T-helper 17 cell (primary cell): ENCODE measurements at regions not wholly inside any gene's neighbourhood (a gene's known extent, or its start where the extent isn't known, plus 50 kb on each side); places are given as distances from the start of the nearest gene placed in this dataset.
A peak's percentile ranks its signal among the peaks of the same experiment; 100 is the strongest.

Experiments
- ATAC-seq: fragments of 150-1000 bp; cut with Tn5 transposase; 2 replicates; pipeline ENCODE4 v1.10.0; 2021; ENCODE audit warnings: mild to moderate bottlenecking, moderate library complexity
- DNase-seq, 3 donors: peaks; one replicate each; pipeline versions ENCODE4 v3.0.0 to v3.0.0-alpha.2; 2020 to 2021
- H3K9me3 ChIP-seq: one replicate; pipeline ENCODE4 v1.7.0; 2013; ENCODE audit warnings: low read length, mild to moderate bottlenecking; ENCODE audit not compliant: control insufficient read depth, poor library complexity, severe bottlenecking
- H3K27ac Mint-ChIP-seq: one replicate; pipeline ENCODE4 v1.8.0; 2022; ENCODE audit warnings: mild to moderate bottlenecking, moderate library complexity, mixed read lengths
- H3K27me3 Mint-ChIP-seq: one replicate; pipeline ENCODE4 v1.8.0; 2022; ENCODE audit warnings: mixed read lengths
- H3K36me3 Mint-ChIP-seq: one replicate; pipeline ENCODE4 v1.8.0; 2022; ENCODE audit warnings: low read depth, mixed read lengths
- H3K4me1 Mint-ChIP-seq: one replicate; pipeline ENCODE4 v1.8.0; 2022; ENCODE audit warnings: mild to moderate bottlenecking, mixed read lengths
- H3K4me3 Mint-ChIP-seq: one replicate; pipeline ENCODE4 v1.8.0; 2022; ENCODE audit warnings: mild to moderate bottlenecking, moderate library complexity, mixed read lengths

DNA sequence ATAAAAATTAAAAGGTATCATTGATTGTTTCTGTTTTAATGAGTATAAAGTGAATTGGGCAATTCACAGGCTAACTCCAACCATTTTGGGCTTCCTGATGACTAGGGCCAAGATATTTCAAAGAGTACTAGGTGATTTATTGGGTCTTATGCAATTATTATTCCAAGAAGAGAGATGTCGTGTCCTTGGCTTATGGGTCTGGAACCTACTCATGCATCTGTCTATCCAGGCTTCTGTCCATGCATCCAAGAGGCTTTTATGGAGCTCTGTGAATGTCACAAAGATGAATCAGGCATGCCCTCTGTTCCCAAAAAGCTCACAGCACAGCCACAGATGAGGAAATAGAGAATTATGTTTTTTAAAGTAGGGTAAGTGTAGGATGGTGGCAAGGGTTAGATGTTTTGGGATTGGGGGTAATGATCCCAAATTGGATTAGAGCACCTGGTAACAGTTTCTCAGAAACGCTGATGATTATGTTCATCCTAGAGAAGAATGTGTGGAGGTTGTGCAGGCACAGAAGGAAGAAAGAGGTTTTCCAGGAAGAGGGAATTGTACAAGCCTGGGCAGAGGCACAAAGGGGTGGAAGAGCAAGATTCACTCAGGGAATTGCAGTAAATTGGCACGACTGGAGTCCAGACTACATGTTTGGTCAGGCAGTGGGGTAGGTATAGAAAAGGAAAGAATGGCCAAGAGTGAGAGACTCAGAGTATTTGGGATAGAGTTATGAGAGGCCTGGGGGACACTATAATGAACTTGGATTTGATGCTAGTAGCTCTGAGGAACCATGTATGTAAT, 83.0 kb upstream of the TNC start:
- ATAC-seq (no peak), DNase-seq (no peak)
- no peak overlapping the region for H3K27ac Mint-ChIP-seq
- H3K36me3 Mint-ChIP-seq: no peaks in the 10 kb centered on the region
- H3K9me3 ChIP-seq: no peaks in the 10 kb centered on the region
- H3K4me3 Mint-ChIP-seq: no peak overlapping the region
- H3K4me1 Mint-ChIP-seq: no peaks in the 10 kb centered on the region
- peaks cover 44% of the 10 kb centered on the region for H3K27me3 Mint-ChIP-seq

DNA sequence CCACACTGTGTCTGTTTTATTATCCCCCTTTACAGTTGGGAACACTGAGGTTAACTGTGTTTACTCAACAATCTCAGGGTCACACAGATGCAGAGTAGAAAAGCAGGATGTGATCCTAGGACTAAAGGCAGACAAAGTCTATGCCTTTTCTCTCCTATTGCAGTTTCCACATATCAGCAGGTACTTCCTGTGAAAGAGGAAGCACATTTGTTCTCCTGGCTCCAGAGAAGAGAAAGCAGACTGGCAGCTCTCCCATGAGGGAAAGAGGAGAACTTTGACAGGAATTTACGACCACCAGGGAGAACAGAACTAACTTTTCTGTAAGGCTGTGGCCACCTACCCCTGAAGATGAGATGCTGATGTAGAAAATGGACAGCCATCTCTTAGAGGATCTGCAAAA, 84.2 kb upstream of the TNC start:
- Mint-ChIP-seq H3K27me3 (peaks cover 53% of the 10 kb centered on the region), H3K4me3 (no peak overlapping the region), H3K27ac (no peak overlapping the region), H3K36me3 (no peaks in the 10 kb centered on the region), H3K4me1 (no peaks in the 10 kb centered on the region)
- ATAC-seq (no peak), DNase-seq (no peak)
- no peaks in the 10 kb centered on the region for H3K9me3 ChIP-seq

DNA sequence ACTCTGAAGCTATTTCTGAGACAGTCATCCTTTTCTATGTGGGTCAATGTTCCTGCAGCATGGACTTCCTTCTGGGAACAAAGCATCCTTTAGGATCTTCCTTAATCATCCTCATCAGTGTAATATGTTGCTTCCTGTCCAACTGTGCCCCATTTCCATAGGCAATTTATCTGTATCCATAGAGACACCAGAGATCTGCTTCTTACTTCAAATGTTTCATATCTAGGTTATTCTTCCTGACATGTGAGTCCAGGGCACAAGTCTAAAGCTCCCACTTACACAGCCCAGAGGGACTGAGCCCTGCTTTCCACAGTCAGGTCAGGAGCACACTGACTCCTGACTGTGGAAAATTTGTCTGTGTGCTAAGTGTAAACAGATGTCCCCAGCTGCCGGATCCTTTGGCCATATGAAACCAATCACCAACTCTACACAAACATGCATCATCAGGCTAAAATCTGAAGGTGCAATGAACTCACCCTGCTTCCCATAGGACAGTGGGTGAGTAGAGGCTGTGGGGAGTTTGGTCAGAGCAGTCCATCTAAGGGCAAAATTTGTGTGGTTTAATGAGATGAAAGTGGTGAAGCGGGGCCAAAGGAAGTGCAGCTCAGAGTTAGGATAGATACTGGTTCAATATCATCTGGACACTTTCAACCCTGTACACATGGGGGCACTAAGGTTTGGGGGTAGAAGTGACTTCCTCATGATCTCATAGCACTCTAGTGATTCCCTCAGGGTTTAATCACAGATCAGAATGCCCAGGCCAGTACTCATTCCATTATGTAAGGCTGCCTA, 85.2 kb upstream of the TNC start:
- H3K36me3 Mint-ChIP-seq: no peaks in the 10 kb centered on the region
- no peak for ATAC-seq
- no peaks in the 10 kb centered on the region for H3K4me1 Mint-ChIP-seq
- no peaks in the 10 kb centered on the region for H3K9me3 ChIP-seq
- no peak overlapping the region for H3K4me3 Mint-ChIP-seq
- no peak overlapping the region for H3K27ac Mint-ChIP-seq
- DNase-seq: no peak
- H3K27me3 Mint-ChIP-seq: peaks cover 59% of the 10 kb centered on the region

DNA sequence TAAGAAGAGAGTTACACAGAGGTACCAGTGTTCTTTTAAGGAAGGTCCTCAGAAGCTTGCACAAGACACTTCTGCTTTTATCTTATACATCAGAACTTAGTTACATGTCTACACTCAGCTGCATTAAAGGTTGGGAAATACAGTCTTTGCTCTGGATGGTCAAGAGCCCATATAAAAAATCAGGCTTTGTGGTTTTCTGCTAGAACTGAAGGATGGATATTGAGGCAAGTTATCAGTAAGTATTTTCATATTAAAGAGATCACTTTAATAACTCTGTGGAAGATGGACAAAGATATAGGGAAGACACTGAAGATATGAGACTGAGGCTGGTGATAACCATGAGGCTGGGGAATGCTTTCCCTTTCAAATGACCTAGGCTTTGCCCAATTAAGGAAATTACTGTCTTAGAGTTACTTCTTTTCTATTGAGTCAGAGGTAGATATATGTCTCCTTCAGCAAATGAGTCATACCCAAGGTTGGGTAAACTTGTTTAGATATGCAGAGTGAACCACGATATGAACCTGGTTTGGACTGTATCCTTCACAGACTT, 87.0 kb upstream of the TNC start:
- no peaks in the 10 kb centered on the region for H3K4me1 Mint-ChIP-seq
- no peak overlapping the region for H3K4me3 Mint-ChIP-seq
- no peaks in the 10 kb centered on the region for H3K36me3 Mint-ChIP-seq
- H3K27me3 Mint-ChIP-seq: peaks cover 67% of the 10 kb centered on the region
- DNase-seq (no peak), ATAC-seq (no peak)
- H3K27ac Mint-ChIP-seq: no peak overlapping the region
- no peaks in the 10 kb centered on the region for H3K9me3 ChIP-seq

DNA sequence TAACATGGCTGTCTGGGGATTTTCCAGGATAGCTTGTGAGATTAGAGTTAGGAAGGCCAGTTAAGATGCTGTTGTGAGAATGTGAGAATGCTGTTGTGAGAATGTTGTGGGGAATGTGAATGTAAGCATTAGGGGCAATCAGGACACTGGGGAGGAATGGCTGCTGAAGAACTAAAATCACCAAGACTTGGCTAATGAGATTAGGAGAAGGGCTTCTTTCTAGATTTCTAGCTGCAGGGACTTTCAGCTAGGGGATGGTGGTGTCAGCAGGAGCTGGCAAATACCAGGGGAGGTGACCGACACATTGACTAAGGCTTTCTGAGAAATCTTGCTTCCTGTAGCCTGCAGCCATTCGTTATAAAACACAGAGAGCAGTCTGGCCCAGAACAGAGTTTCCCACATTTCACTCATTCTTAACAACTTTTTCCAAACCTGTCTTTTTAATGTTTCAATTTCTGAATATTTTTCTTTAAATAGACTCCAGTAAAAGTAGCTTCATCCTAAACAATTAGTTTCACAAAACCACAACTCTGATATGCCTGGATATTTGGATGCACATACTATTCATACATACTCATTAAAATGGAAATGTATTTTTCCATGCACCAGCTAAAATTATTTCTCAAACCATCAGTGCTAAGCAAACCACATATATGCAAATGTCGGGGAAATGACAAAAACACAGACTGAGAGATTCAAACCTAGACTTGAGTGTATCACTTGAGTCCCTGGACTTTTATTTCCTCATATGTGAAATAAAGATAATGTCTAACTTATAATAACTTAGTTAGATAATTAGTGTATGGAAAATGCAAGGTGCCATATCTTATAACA, 89.3 kb upstream of the TNC start:
- no peaks in the 10 kb centered on the region for H3K9me3 ChIP-seq
- no peak overlapping the region for H3K4me3 Mint-ChIP-seq
- ATAC-seq: no peak
- DNase-seq: no peak
- H3K27ac Mint-ChIP-seq: no peak overlapping the region
- H3K27me3 Mint-ChIP-seq: peaks cover 76% of the 10 kb centered on the region
- H3K36me3 Mint-ChIP-seq: no peaks in the 10 kb centered on the region
- H3K4me1 Mint-ChIP-seq: no peaks in the 10 kb centered on the region

DNA sequence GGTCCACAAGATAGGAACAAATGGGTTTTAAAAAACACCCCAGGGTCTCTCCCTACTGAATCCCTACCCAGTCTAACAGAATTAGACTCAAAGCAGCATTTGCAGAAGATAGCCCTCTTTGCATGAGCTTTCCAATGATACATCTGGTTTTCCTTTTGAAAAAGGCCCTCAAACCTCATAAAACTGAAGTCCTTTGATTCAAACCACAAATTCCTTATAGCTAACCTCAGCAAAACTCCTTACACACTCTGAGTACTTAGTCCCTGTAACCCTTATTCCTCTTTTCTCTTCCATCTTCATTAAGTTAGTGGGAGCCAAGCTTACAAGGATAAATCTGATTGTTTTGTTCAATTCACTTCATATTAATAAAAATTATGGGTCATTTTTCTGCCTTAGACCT, 90.5 kb upstream of the TNC start:
- ATAC-seq (no peak), DNase-seq (no peak)
- no peaks in the 10 kb centered on the region for H3K4me1 Mint-ChIP-seq
- no peaks in the 10 kb centered on the region for H3K36me3 Mint-ChIP-seq
- no peaks in the 10 kb centered on the region for H3K9me3 ChIP-seq
- no peak overlapping the region for H3K4me3 Mint-ChIP-seq
- H3K27ac Mint-ChIP-seq: no peak overlapping the region
- peaks cover 78% of the 10 kb centered on the region for H3K27me3 Mint-ChIP-seq

DNA sequence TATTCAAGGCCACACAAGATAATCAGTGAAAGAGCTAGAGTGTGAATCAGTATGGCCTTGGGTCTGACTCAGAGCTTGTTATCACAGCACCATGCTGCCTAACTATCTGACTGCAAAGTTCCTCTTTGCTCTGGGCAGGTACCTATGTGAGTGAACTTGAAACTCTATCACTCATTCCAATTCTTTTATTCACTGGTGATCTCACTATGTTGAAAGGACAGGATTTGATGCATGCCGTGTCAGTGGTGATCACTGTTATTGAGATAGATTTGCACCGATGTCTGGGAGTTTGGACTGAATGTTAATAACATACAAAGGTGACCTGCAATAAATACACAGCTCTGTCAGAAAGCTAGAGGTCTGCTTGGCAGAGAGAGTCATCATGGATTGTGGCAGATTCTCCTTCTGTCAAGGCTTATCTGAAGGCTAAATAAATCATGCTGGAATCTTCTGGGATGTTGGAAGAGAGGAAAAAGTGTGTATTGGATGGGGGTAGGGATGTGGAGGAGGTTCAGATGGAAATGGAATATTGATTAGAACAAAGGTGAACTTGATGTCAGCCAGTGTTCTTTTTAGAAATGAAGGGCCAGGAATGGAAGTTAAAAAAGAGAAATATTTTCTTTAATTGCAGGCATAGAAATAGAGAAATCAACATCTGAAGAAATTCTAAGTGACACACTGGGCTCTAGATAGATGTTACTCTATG, 91.8 kb upstream of the TNC start:
- DNase-seq (no peak), ATAC-seq (no peak)
- H3K4me3 Mint-ChIP-seq: peak overlapping the region; percentile 53
- peaks cover 88% of the 10 kb centered on the region for H3K27me3 Mint-ChIP-seq
- no peaks in the 10 kb centered on the region for H3K9me3 ChIP-seq
- H3K36me3 Mint-ChIP-seq: no peaks in the 10 kb centered on the region
- H3K4me1 Mint-ChIP-seq: no peaks in the 10 kb centered on the region
- no peak overlapping the region for H3K27ac Mint-ChIP-seq

DNA sequence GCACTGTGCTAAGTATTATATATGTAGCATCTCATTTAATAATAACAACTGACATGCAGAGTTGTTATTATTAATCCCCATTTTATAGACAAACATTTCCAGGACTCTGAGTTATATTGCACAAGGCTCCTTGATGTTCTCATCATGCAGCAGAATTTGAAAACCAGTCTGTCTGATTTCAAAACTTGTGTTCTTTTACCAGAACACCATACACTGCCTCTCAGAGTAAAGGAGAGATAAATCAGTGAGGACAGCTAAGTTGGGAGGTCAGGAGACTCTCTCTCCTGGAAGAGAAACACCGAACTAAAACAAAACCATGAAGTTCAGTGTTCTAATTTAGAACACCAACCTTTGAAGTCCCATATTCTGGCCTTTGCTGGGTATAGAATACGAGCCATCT, 92.7 kb upstream of the TNC start:
- DNase-seq (no peak), ATAC-seq (no peak)
- Mint-ChIP-seq H3K4me1 (no peaks in the 10 kb centered on the region), H3K27ac (no peak overlapping the region), H3K36me3 (no peaks in the 10 kb centered on the region), H3K4me3 (no peak overlapping the region), H3K27me3 (peaks cover 89% of the 10 kb centered on the region)
- H3K9me3 ChIP-seq: no peaks in the 10 kb centered on the region

DNA sequence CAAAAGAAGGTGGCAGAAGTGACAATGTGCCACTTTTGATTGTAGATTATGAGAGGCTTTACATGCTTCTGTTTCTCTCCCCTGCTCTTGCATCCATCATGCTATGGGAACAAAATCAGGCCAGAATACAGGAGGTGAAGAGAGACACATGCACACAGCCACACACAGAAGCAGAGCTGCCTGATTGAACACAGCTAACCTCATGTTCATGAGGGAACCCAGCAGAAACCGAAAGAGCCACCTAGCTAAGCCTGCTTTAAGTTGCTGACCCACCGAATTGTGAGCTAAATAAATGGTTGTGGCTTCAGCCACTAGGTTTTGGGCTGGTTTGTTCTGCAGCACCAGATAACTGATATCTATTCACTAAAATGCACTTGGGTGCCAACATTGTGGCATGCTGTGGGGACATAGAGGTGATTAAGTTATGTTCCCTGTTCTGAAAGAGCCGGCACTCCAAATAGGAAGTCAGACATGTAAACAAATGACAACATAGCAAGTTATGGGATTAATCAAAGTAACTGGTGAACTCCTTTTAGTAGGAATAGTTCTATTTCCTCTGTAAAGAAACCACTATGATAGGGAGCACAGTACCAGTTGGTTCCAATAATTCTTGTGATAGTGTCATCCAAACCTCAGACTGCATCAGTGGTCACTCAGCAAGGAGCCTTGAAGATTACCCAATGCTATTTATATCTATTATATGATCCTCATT, 93.6 kb upstream of the TNC start:
- H3K27me3 Mint-ChIP-seq: peaks cover 90% of the 10 kb centered on the region
- DNase-seq: no peak
- no peak overlapping the region for H3K27ac Mint-ChIP-seq
- no peak overlapping the region for H3K4me3 Mint-ChIP-seq
- no peaks in the 10 kb centered on the region for H3K4me1 Mint-ChIP-seq
- no peaks in the 10 kb centered on the region for H3K9me3 ChIP-seq
- no peak for ATAC-seq
- no peaks in the 10 kb centered on the region for H3K36me3 Mint-ChIP-seq

DNA sequence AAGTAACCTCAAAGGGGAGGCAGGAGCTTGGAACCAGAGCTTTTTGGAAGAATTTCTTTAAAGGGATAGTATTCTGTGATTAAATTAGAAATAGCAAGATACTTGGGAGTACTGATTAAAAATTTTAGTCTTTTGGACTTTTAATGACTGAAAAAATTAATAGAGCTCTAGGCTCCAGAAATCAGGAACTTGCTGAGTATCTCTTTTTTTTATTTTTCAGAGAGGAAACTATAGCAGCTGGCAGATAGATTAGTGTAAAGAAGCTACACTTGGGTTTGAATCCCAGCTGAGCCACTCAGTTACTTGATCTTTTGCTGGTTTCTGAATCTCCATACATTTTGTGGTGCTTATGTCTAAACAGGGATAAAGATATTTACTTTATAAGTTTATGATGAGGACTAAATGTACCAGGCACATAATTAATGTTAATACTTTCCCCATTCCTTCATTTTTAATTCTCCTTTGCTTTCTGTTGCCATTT, 94.2 kb upstream of the TNC start:
- H3K27ac Mint-ChIP-seq: no peak overlapping the region
- DNase-seq: no peak
- H3K4me1 Mint-ChIP-seq: no peaks in the 10 kb centered on the region
- no peaks in the 10 kb centered on the region for H3K36me3 Mint-ChIP-seq
- H3K4me3 Mint-ChIP-seq: no peak overlapping the region
- no peak for ATAC-seq
- H3K9me3 ChIP-seq: no peaks in the 10 kb centered on the region
- H3K27me3 Mint-ChIP-seq: peaks cover 90% of the 10 kb centered on the region

DNA sequence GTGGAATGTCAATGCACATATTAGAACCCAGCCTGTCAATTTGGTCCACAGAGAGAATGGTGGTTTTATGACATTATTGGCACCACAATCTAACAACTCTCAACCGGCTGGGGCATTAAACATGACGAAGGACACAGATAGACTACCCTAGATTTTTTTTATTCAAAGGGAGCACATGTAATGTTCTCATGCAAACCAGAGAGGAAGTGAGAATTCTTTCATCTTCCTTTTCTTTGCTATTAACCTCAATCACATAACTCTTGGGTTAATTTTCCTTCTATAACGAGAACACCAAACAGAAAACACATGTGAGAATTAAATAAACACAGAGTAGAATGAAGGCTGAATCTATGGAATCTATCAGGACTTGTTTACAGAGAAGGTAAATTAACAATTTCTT, 94.9 kb upstream of the TNC start:
- Mint-ChIP-seq H3K4me1 (no peaks in the 10 kb centered on the region), H3K4me3 (no peak overlapping the region), H3K27me3 (peaks cover 89% of the 10 kb centered on the region), H3K36me3 (no peaks in the 10 kb centered on the region), H3K27ac (no peak overlapping the region)
- DNase-seq (no peak), ATAC-seq (no peak)
- no peaks in the 10 kb centered on the region for H3K9me3 ChIP-seq

DNA sequence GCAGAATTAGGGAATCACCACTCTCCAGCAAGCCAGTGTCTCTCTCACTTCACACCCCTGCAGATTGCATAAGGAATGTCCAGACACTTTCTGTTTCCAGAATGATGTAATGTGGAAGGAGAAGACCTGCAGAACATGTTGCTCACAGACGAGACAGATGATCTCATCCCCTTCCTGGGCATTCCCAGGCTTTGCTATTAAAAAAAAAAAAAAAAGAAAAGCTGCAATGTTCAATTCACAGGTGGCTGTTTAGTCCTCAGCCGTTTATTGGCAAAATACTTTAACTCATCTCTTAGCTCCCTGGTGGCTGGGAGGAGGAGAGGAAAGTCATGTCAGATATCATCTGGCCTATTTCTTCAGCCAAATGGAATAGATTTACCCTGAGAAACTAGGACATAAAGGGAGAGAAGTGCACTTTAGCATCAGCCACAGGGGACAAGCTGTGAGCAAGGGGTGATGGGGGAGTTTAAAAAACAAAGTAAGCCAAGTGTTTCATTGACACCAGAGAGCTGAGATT, 95.9 kb upstream of the TNC start:
- Mint-ChIP-seq H3K27me3 (peaks cover 78% of the 10 kb centered on the region), H3K27ac (no peak overlapping the region), H3K36me3 (no peaks in the 10 kb centered on the region), H3K4me3 (no peak overlapping the region), H3K4me1 (no peaks in the 10 kb centered on the region)
- ATAC-seq: no peak
- no peaks in the 10 kb centered on the region for H3K9me3 ChIP-seq
- no peak for DNase-seq
